Spleen (tissue), 7 donors: ENCODE measurements at regions not wholly inside any gene's neighbourhood (a gene's known extent, or its start where the extent isn't known, plus 50 kb on each side); places are given as distances from the start of the nearest gene placed in this dataset.

Experiments used
- POLR2A ChIP-seq, 3 donors: fragments of 450-650 bp; IDR thresholded peaks; one replicate each; pipeline ENCODE4 v1.5.1; 2017; ENCODE audit warnings: antibody characterized with exemption in 3 of 3, mild to moderate bottlenecking in 1 of 3
- TF ChIP-seq, protein P1 (sequence below), 11 experiments: fragments of 200-600 bp in 7 of 11; fragments of 450-650 bp in 4 of 11; sonication (generic) in 4 of 11; IDR thresholded peaks in 8 of 11; conservative IDR thresholded peaks in 3 of 11; 1 replicate in 7 of 11; 2 replicates in 4 of 11; pipeline versions ENCODE4 v1.4.0 to v1.8.0; 2016 to 2021; ENCODE audit warnings: antibody characterized with exemption in 11 of 11, inconsistent platforms in 4 of 11, mild to moderate bottlenecking in 1 of 11
- donor health status: DM: no; HTN: no; CAD: no; lungs with moderate emphysema.
- donor health status: DM: no; HTN: no; CAD: no.
- donor health status: DM: no; HTN: no; CAD: no.

GRCh38 chr9:135180586-135180985 lies 93.1 kb downstream of the OLFM1 start:
- TF ChIP-seq, protein P1, sequence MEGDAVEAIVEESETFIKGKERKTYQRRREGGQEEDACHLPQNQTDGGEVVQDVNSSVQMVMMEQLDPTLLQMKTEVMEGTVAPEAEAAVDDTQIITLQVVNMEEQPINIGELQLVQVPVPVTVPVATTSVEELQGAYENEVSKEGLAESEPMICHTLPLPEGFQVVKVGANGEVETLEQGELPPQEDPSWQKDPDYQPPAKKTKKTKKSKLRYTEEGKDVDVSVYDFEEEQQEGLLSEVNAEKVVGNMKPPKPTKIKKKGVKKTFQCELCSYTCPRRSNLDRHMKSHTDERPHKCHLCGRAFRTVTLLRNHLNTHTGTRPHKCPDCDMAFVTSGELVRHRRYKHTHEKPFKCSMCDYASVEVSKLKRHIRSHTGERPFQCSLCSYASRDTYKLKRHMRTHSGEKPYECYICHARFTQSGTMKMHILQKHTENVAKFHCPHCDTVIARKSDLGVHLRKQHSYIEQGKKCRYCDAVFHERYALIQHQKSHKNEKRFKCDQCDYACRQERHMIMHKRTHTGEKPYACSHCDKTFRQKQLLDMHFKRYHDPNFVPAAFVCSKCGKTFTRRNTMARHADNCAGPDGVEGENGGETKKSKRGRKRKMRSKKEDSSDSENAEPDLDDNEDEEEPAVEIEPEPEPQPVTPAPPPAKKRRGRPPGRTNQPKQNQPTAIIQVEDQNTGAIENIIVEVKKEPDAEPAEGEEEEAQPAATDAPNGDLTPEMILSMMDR (IDR thresholded peaks at IDR 0.05 in 8 of 11, conservative IDR thresholded peaks at IDR 0.05 in 3 of 11), result no peak
- TF ChIP-seq POLR2A (IDR thresholded peaks at IDR 0.05), result no peak
